Vagina (tissue), 2 donors: ENCODE measurements at regions not wholly inside any gene's neighbourhood (a gene's known extent, or its start where the extent isn't known, plus 50 kb on each side); places are given as distances from the start of the nearest gene placed in this dataset.

Experiments used
- DNase-seq, 2 donors: peaks; one replicate each; pipeline ENCODE4 v3.0.0-alpha.2; 2017; ENCODE audit errors: extremely low spot score in 2 of 2
- H3K27ac ChIP-seq: fragments of 200-600 bp; sonication (generic); one replicate; pipeline ENCODE4 v1.5.1; 2019
- H3K27me3 ChIP-seq: fragments of 200-600 bp; sonication (generic); one replicate; pipeline ENCODE4 v1.5.1; 2019
- H3K36me3 ChIP-seq, 2 donors: fragments of 200-600 bp; sonication (generic); one replicate each; pipeline ENCODE4 v1.5.1; 2017 to 2019
- H3K4me1 ChIP-seq: fragments of 200-600 bp; sonication (generic); one replicate; pipeline ENCODE4 v1.5.1; 2019
- H3K4me3 ChIP-seq, 2 donors: fragments of 200-600 bp; sonication (generic); 1 replicate in 1 of 2; 2 replicates in 1 of 2; pipeline ENCODE4 v1.5.1; 2016 to 2019
- H3K9me3 ChIP-seq: fragments of 200-600 bp; sonication (generic); one replicate; pipeline ENCODE4 v1.5.1; 2019
- POLR2A ChIP-seq, 2 donors: fragments of 450-650 bp; IDR thresholded peaks; one replicate each; pipeline ENCODE4 v1.6.1; 2017; ENCODE audit warnings: antibody characterized with exemption in 2 of 2, mild to moderate bottlenecking in 2 of 2, moderate library complexity in 2 of 2
- POLR2AphosphoS5 ChIP-seq, 2 donors: sonication (generic); formaldehyde crosslinking; IDR thresholded peaks; one replicate each; pipeline ENCODE4 v1.9.0; 2017; ENCODE audit warnings: antibody characterized with exemption in 2 of 2, mild to moderate bottlenecking in 2 of 2, low read depth in 1 of 2; ENCODE audit not compliant: insufficient read depth in 1 of 2
- intact Hi-C: fragments of 100-400 bp; cut with DNase I; formaldehyde crosslinking; loops from one replicate; pipeline ENCODE4 v1.15.1; 2023
- TF ChIP-seq, protein P1 (sequence below), 3 experiments: fragments of 450-650 bp in 2 of 3; fragments of 200-600 bp in 1 of 3; sonication (generic) in 1 of 3; IDR thresholded peaks; one replicate each; pipeline ENCODE4 v1.5.1; 2017 to 2019; ENCODE audit warnings: antibody characterized with exemption in 3 of 3, mild to moderate bottlenecking in 2 of 3, moderate library complexity in 2 of 3

DNA sequence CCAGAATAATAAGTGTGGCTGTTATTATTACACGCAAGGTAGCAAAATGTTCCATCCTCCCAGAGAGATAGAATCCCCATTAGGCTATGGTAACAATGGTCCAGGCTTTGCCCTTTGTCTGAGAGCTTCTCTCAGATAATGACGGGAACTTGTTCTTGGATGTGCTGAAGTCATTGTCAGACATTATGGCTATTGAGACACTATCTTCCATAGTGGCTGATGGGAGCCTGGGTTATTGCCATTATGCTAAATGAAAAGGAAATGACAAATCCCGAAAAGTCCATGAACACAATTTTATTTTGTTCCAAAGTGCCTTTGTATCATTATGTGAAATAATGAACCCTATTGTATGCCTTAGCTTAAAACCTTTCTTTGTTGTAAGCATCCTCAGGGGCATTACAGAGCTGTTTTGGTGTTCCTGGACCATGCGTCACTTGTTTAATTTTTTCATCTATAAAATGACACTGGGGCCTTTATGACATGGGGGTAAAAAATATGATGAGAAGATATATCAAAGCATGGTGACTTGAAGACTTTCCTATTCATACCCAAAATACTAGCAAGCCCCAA, 218.5 kb downstream of the KCNS3 start:
- intact Hi-C loops = no loop called here
- H3K4me1 ChIP-seq = no peaks in the 10 kb centered on the region
- H3K4me3 ChIP-seq = no peak overlapping the region

GRCh38 chr2:18094277-18094676, 215.8 kb downstream of the KCNS3 start:
- Histone ChIP-seq H3K27me3 (no peaks in the 10 kb centered on the region), H3K36me3 (no peaks in the 10 kb centered on the region), H3K9me3 (no peaks in the 10 kb centered on the region), H3K4me3 (no peak overlapping the region), H3K4me1 (no peaks in the 10 kb centered on the region), H3K27ac (no peak overlapping the region)
- TF ChIP-seq POLR2AphosphoS5 (IDR thresholded peaks at IDR 0.05; ENCODE audit: insufficient read depth in 1 of 2, low read depth in 1 of 2) (no peak), POLR2A (IDR thresholded peaks at IDR 0.05) (no peak)
- TF ChIP-seq, protein P1, sequence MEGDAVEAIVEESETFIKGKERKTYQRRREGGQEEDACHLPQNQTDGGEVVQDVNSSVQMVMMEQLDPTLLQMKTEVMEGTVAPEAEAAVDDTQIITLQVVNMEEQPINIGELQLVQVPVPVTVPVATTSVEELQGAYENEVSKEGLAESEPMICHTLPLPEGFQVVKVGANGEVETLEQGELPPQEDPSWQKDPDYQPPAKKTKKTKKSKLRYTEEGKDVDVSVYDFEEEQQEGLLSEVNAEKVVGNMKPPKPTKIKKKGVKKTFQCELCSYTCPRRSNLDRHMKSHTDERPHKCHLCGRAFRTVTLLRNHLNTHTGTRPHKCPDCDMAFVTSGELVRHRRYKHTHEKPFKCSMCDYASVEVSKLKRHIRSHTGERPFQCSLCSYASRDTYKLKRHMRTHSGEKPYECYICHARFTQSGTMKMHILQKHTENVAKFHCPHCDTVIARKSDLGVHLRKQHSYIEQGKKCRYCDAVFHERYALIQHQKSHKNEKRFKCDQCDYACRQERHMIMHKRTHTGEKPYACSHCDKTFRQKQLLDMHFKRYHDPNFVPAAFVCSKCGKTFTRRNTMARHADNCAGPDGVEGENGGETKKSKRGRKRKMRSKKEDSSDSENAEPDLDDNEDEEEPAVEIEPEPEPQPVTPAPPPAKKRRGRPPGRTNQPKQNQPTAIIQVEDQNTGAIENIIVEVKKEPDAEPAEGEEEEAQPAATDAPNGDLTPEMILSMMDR (IDR thresholded peaks at IDR 0.05) = no peak
- DNase-seq = no peak
- intact Hi-C loops = no loop called here

More for the DNA sequence above, 218.5 kb downstream of the KCNS3 start:
- H3K36me3 ChIP-seq = no peaks in the 10 kb centered on the region
- TF ChIP-seq POLR2A (IDR thresholded peaks at IDR 0.05) = no peak
- TF ChIP-seq, protein P1 (IDR thresholded peaks at IDR 0.05) = no peak
- no peak for TF ChIP-seq POLR2AphosphoS5 (IDR thresholded peaks at IDR 0.05; ENCODE audit: insufficient read depth in 1 of 2, low read depth in 1 of 2)
- no peak for DNase-seq
- no peak overlapping the region for H3K27ac ChIP-seq
- H3K9me3 ChIP-seq = no peaks in the 10 kb centered on the region
- no peaks in the 10 kb centered on the region for H3K27me3 ChIP-seq

DNA sequence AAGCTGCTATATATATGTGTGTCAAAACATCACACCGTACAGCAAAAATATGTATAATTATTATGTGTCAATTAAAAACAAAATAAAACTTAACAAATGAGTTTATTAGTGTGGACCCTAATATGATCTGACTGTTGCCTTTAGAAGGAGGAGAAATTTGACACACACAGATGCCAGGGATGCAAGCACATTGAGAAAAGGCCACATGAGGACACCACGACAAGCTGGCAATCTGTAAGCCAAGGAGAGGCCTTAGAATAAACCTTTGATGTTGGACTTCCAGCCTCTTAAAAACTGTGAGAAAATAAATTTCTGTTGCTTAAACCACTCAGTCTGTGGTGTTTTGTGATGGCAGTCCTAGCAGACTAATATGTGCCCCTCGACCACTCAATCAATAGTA, 214.7 kb downstream of the KCNS3 start:
- no peaks in the 10 kb centered on the region for H3K27me3 ChIP-seq
- H3K27ac ChIP-seq = no peak overlapping the region
- H3K36me3 ChIP-seq = no peaks in the 10 kb centered on the region
- intact Hi-C loops = no loop called here
- TF ChIP-seq, protein P1 (IDR thresholded peaks at IDR 0.05) = no peak
- no peak for TF ChIP-seq POLR2A (IDR thresholded peaks at IDR 0.05)
- H3K9me3 ChIP-seq = no peaks in the 10 kb centered on the region
- no peak for DNase-seq
- H3K4me3 ChIP-seq = no peak overlapping the region
- H3K4me1 ChIP-seq = no peaks in the 10 kb centered on the region

- Histone ChIP-seq H3K4me1 (no peaks in the 10 kb centered on the region), H3K9me3 (no peaks in the 10 kb centered on the region), H3K27me3 (no peaks in the 10 kb centered on the region), H3K27ac (no peak overlapping the region), H3K4me3 (no peak overlapping the region), H3K36me3 (no peaks in the 10 kb centered on the region)
- DNase-seq = no peak
- intact Hi-C loops = no loop called here
- no peak for TF ChIP-seq POLR2A (IDR thresholded peaks at IDR 0.05)
- TF ChIP-seq, protein P1 (IDR thresholded peaks at IDR 0.05) = no peak
- no peak for TF ChIP-seq POLR2AphosphoS5 (IDR thresholded peaks at IDR 0.05; ENCODE audit: insufficient read depth in 1 of 2, low read depth in 1 of 2)
Measured at GRCh38 chr2:18092760-18093159, 214.3 kb downstream of the KCNS3 start.

GRCh38 chr2:18085593-18085992, 207.1 kb downstream of the KCNS3 start:
- TF ChIP-seq POLR2A (IDR thresholded peaks at IDR 0.05) (no peak), POLR2AphosphoS5 (IDR thresholded peaks at IDR 0.05; ENCODE audit: insufficient read depth in 1 of 2, low read depth in 1 of 2) (no peak)
- TF ChIP-seq, protein P1 (IDR thresholded peaks at IDR 0.05) = no peak
- H3K4me1 ChIP-seq = no peaks in the 10 kb centered on the region
- H3K27ac ChIP-seq = no peak overlapping the region
- intact Hi-C loops = no loop called here
- no peaks in the 10 kb centered on the region for H3K36me3 ChIP-seq
- no peak overlapping the region for H3K4me3 ChIP-seq
- H3K9me3 ChIP-seq = no peaks in the 10 kb centered on the region
- no peaks in the 10 kb centered on the region for H3K27me3 ChIP-seq
- DNase-seq = no peak
